HEK293 (cell line): ENCODE measurements at regions not wholly inside any gene's neighbourhood (a gene's known extent, or its start where the extent isn't known, plus 50 kb on each side); places are given as distances from the start of the nearest gene placed in this dataset.

ENCODE experiments used
- CTCF ChIA-PET: fragments of 350-600 bp; formaldehyde crosslinking; extraction: SDS; loops from one replicate; lab custom pipeline; 2021; ENCODE audit warnings: antibody characterized with exemption; lab: Yijun Ruan, JAX
- POLR2A ChIA-PET: fragments of 300-600 bp; formaldehyde crosslinking; extraction: SDS; loops from one replicate; lab custom pipeline; 2020; ENCODE audit warnings: antibody characterized with exemption, inconsistent platforms; lab: Yijun Ruan, JAX
- H3K27ac ChIP-seq: fragments of 200-500 bp; sonication (Bioruptor generic); 2 replicates; pipeline ENCODE4 v1.5.1; 2014; ENCODE audit warnings: low read depth, low read length, control low read depth, inconsistent platforms; ENCODE audit errors: extremely low read depth
- H3K36me3 ChIP-seq, 2 experiments: fragments of 200-500 bp in 1 of 2; sonication (Bioruptor generic) in 1 of 2; 1 replicate in 1 of 2; 2 replicates in 1 of 2; pipeline ENCODE4 v1.5.1; 2014 to 2017; ENCODE audit warnings: inconsistent platforms in 2 of 2, low read length in 2 of 2; ENCODE audit not compliant: control insufficient read depth in 2 of 2, insufficient read depth in 1 of 2
- H3K4me1 ChIP-seq: fragments of 200-500 bp; sonication (Bioruptor generic); 2 replicates; pipeline ENCODE4 v1.5.1; 2014; ENCODE audit warnings: mild to moderate bottlenecking, low read length, inconsistent platforms; ENCODE audit not compliant: control insufficient read depth, insufficient read depth
- H3K4me3 ChIP-seq: 2 replicates; pipeline ENCODE4 v1.5.1; 2011; ENCODE audit warnings: low read depth, mild to moderate bottlenecking, control low read depth, low read length, moderate library complexity
- H3K9me3 ChIP-seq: fragments of 200-500 bp; sonication (Bioruptor generic); 2 replicates; pipeline ENCODE4 v1.5.1; 2014; ENCODE audit warnings: low read depth, low read length, inconsistent platforms; ENCODE audit not compliant: control insufficient read depth, insufficient read depth
- GLIS1 ChIP-seq: fragments of 450-650 bp; formaldehyde crosslinking; IDR thresholded peaks from 2 replicates; pipeline ENCODE4 v1.5.1; 2016; ENCODE audit warnings: missing biosample characterization, missing genetic modification characterization
- GLIS2 ChIP-seq: fragments of 450-650 bp; formaldehyde crosslinking; IDR thresholded peaks from 2 replicates; pipeline ENCODE4 v1.5.1; 2016; ENCODE audit warnings: missing biosample characterization, missing genetic modification characterization
- KLF9 ChIP-seq: fragments of 450-650 bp; formaldehyde crosslinking; IDR thresholded peaks from 2 replicates; pipeline ENCODE4 v1.5.1; 2016; ENCODE audit warnings: missing biosample characterization, missing genetic modification characterization, low read depth
- SP7 ChIP-seq: fragments of 450-650 bp; formaldehyde crosslinking; IDR thresholded peaks from 2 replicates; pipeline ENCODE4 v1.5.1; 2016; ENCODE audit warnings: missing biosample characterization, missing genetic modification characterization
- ZBTB17 ChIP-seq: fragments of 450-650 bp; formaldehyde crosslinking; IDR thresholded peaks from 2 replicates; pipeline ENCODE4 v1.5.1; 2016; ENCODE audit warnings: missing biosample characterization, missing genetic modification characterization
- ZBTB20 ChIP-seq: fragments of 450-650 bp; formaldehyde crosslinking; IDR thresholded peaks from 2 replicates; pipeline ENCODE4 v1.5.1; 2016; ENCODE audit warnings: missing biosample characterization, missing genetic modification characterization
- ZBTB48 ChIP-seq: fragments of 450-650 bp; formaldehyde crosslinking; IDR thresholded peaks from 2 replicates; pipeline ENCODE4 v1.5.1; 2016; ENCODE audit warnings: missing biosample characterization, missing genetic modification characterization
- ZBTB8A ChIP-seq: fragments of 450-650 bp; formaldehyde crosslinking; IDR thresholded peaks from 2 replicates; pipeline ENCODE4 v1.5.1; 2016; ENCODE audit warnings: missing biosample characterization, missing genetic modification characterization
- ZEB2 ChIP-seq: fragments of 450-650 bp; formaldehyde crosslinking; IDR thresholded peaks from 2 replicates; pipeline ENCODE4 v1.5.1; 2016; ENCODE audit warnings: missing biosample characterization, missing genetic modification characterization
- ZFHX2 ChIP-seq: fragments of 450-650 bp; formaldehyde crosslinking; conservative IDR thresholded peaks from 2 replicates; pipeline ENCODE4 v1.5.1; 2016; ENCODE audit warnings: missing biosample characterization, missing genetic modification characterization
- ZIC2 ChIP-seq: fragments of 450-650 bp; formaldehyde crosslinking; IDR thresholded peaks from 2 replicates; pipeline ENCODE4 v1.5.1; 2016; ENCODE audit warnings: missing biosample characterization, missing genetic modification characterization
- ZNF274 ChIP-seq, 2 experiments: fragments of 200-500 bp in 1 of 2; fragments of 450-650 bp in 1 of 2; sonication (Bioruptor generic) in 1 of 2; formaldehyde crosslinking in 1 of 2; IDR thresholded peaks; 2 replicates each; pipeline versions ENCODE4 v1.5.1 to v1.6.1; 2014 to 2016; ENCODE audit warnings: borderline replicate concordance in 1 of 2, inconsistent platforms in 1 of 2, low read length in 1 of 2, missing biosample characterization in 1 of 2, missing genetic modification characterization in 1 of 2
- ZNF391 ChIP-seq: fragments of 450-650 bp; formaldehyde crosslinking; IDR thresholded peaks from 2 replicates; pipeline ENCODE4 v1.5.1; 2016; ENCODE audit warnings: low read depth, missing biosample characterization, missing genetic modification characterization, borderline replicate concordance
- ZNF423 ChIP-seq: fragments of 450-650 bp; formaldehyde crosslinking; IDR thresholded peaks from 2 replicates; pipeline ENCODE4 v1.5.1; 2016; ENCODE audit warnings: missing biosample characterization, missing genetic modification characterization
- ZNF501 ChIP-seq: fragments of 450-650 bp; formaldehyde crosslinking; IDR thresholded peaks from 2 replicates; pipeline ENCODE4 v1.5.1; 2016; ENCODE audit warnings: missing biosample characterization, missing genetic modification characterization
- ZNF555 ChIP-seq: fragments of 450-650 bp; formaldehyde crosslinking; conservative IDR thresholded peaks from 2 replicates; pipeline ENCODE4 v1.5.1; 2017; ENCODE audit warnings: missing biosample characterization, mild to moderate bottlenecking, missing genetic modification characterization, inconsistent platforms
- ZNF624 ChIP-seq: fragments of 450-650 bp; formaldehyde crosslinking; IDR thresholded peaks from 2 replicates; pipeline ENCODE4 v1.5.1; 2017; ENCODE audit warnings: missing biosample characterization, missing genetic modification characterization
- TF ChIP-seq, protein P1 (sequence below): fragments of 450-650 bp; formaldehyde crosslinking; conservative IDR thresholded peaks from 2 replicates; pipeline ENCODE4 v1.5.1; 2016; ENCODE audit warnings: low read depth, missing biosample characterization, missing genetic modification characterization
- TF ChIP-seq, protein P2 (sequence below): fragments of 450-650 bp; formaldehyde crosslinking; IDR thresholded peaks from 2 replicates; pipeline ENCODE4 v1.5.1; 2016; ENCODE audit warnings: missing biosample characterization, missing genetic modification characterization
- TF ChIP-seq, protein P3 (sequence below): fragments of 450-650 bp; formaldehyde crosslinking; IDR thresholded peaks from 2 replicates; pipeline ENCODE4 v1.5.1; 2016; ENCODE audit warnings: missing biosample characterization, missing genetic modification characterization
- TF ChIP-seq, protein P4 (sequence below): fragments of 450-650 bp; formaldehyde crosslinking; IDR thresholded peaks from 2 replicates; pipeline ENCODE4 v1.5.1; 2016; ENCODE audit warnings: missing biosample characterization, missing genetic modification characterization

DNA sequence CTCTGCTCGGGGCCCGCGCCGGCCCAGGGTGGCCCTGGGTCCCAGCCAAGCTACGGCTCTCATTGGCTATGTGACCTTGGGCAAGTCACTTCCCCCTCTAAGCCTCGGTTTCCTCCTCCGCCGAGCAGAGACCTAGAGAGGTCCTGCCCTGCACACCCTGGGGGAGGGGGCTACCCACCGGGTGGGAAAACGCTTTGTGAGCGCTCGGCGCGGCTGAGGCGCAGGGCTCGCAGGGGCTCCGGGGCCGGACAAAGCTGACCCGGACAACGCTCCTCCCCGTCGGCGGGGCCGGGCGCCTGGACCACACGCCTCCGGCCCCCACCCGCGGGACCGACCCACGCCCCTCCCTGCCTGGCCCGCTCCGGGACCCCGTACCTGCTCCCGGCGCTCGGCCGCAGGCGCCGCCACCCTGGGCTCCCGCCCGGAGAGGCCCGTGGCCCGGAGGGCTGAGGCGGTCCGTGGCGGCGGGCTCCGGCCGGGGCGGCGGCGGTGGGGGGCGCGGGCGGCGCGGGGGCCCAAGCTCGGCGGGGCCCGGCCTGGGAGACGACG lies 85.7 kb upstream of the MELK start (continued):
- TF ChIP-seq ZNF391 (no peak), SP7 (tag by site-specific recombination) (peak; percentile 30), ZFHX2 (tag by site-specific recombination) (0 out of 2 replicates have a peak, but pooled peaks have one; percentile 13)
- TF ChIP-seq, protein P1, sequence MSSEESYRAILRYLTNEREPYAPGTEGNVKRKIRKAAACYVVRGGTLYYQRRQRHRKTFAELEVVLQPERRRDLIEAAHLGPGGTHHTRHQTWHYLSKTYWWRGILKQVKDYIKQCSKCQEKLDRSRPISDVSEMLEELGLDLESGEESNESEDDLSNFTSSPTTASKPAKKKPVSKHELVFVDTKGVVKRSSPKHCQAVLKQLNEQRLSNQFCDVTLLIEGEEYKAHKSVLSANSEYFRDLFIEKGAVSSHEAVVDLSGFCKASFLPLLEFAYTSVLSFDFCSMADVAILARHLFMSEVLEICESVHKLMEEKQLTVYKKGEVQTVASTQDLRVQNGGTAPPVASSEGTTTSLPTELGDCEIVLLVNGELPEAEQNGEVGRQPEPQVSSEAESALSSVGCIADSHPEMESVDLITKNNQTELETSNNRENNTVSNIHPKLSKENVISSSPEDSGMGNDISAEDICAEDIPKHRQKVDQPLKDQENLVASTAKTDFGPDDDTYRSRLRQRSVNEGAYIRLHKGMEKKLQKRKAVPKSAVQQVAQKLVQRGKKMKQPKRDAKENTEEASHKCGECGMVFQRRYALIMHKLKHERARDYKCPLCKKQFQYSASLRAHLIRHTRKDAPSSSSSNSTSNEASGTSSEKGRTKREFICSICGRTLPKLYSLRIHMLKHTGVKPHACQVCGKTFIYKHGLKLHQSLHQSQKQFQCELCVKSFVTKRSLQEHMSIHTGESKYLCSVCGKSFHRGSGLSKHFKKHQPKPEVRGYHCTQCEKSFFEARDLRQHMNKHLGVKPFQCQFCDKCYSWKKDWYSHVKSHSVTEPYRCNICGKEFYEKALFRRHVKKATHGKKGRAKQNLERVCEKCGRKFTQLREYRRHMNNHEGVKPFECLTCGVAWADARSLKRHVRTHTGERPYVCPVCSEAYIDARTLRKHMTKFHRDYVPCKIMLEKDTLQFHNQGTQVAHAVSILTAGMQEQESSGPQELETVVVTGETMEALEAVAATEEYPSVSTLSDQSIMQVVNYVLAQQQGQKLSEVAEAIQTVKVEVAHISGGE (tag by site-specific recombination): no peak

DNA sequence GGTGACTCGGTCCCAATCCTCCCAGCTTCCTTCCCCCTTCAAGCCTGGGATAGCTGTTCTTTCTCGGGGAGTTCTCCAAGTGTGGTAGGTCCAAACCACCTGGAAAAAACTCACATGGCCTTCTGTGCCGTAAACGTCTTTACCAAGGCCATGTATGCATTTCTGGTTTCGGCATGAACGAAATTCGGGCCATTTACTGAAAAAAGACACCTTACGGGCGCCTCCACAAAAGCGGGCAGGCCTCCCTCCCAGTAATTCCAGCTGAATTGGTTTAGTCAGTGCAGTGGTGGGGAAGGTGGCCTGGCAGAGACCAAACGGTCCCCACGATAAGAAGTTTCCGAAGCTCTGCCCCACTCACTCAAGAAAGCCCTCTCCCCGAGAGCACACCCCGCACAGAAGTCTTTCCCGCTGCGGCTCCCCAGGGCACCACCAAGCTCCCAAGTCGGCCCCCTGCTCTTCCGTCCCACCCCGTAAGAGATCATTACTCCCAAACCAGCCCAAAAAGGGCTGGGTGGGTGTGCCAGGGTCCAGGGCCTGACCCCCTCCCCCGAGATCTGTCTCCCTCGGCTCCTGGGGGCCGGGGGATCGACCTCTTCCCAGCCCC lies 86.3 kb upstream of the MELK start:
- ChIA-PET POLR2A (interaction anchor here (0.8 to 1.6 kb wide), 4 partner anchors 14 to 1407 kb away, joined by 3 read pairs; partner anchors contain the start of gene FANCG), CTCF (interaction anchor here (1.8 to 1.9 kb wide), 2 partner anchors 69 to 79 kb away, joined by 4 to 13 read pairs; no protein-coding TSS in a partner anchor)
- peak overlapping the region; percentile 91 for H3K4me3 ChIP-seq
- 0 out of 2 replicates have a peak, but pooled peaks have one; percentile 35 for TF ChIP-seq ZNF423 (tag by site-specific recombination)
- TF ChIP-seq ZBTB17 (tag by site-specific recombination): 0 out of 2 replicates have a peak, but pooled peaks have one; percentile 27
- TF ChIP-seq ZNF555 (tag by site-specific recombination): no peak
- TF ChIP-seq, protein P2, sequence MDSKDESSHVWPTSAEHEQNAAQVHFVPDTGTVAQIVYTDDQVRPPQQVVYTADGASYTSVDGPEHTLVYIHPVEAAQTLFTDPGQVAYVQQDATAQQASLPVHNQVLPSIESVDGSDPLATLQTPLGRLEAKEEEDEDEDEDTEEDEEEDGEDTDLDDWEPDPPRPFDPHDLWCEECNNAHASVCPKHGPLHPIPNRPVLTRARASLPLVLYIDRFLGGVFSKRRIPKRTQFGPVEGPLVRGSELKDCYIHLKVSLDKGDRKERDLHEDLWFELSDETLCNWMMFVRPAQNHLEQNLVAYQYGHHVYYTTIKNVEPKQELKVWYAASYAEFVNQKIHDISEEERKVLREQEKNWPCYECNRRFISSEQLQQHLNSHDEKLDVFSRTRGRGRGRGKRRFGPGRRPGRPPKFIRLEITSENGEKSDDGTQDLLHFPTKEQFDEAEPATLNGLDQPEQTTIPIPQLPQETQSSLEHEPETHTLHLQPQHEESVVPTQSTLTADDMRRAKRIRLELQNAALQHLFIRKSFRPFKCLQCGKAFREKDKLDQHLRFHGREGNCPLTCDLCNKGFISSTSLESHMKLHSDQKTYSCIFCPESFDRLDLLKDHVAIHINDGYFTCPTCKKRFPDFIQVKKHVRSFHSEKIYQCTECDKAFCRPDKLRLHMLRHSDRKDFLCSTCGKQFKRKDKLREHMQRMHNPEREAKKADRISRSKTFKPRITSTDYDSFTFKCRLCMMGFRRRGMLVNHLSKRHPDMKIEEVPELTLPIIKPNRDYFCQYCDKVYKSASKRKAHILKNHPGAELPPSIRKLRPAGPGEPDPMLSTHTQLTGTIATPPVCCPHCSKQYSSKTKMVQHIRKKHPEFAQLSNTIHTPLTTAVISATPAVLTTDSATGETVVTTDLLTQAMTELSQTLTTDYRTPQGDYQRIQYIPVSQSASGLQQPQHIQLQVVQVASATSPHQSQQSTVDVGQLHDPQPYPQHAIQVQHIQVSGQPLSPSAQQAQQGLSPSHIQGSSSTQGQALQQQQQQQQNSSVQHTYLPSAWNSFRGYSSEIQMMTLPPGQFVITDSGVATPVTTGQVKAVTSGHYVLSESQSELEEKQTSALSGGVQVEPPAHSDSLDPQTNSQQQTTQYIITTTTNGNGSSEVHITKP (tag by site-specific recombination): peak; percentile 92
- TF ChIP-seq ZBTB20 (tag by site-specific recombination): peak; percentile 53; the same call in 1 of the 2 replicates
- TF ChIP-seq ZNF624 (tag by site-specific recombination): no peak
- TF ChIP-seq ZEB2 (tag by site-specific recombination): 0 out of 2 replicates have a peak, but pooled peaks have one; percentile 36
- TF ChIP-seq ZBTB8A: peak; percentile 50; the same call in 1 of the 2 replicates
- TF ChIP-seq GLIS1: peak; percentile 30
- 0 out of 2 replicates have a peak, but pooled peaks have one; percentile 16 for TF ChIP-seq KLF9 (tag by site-specific recombination)
- peak; percentile 53 for TF ChIP-seq ZIC2 (tag by site-specific recombination)
- TF ChIP-seq, protein P3, sequence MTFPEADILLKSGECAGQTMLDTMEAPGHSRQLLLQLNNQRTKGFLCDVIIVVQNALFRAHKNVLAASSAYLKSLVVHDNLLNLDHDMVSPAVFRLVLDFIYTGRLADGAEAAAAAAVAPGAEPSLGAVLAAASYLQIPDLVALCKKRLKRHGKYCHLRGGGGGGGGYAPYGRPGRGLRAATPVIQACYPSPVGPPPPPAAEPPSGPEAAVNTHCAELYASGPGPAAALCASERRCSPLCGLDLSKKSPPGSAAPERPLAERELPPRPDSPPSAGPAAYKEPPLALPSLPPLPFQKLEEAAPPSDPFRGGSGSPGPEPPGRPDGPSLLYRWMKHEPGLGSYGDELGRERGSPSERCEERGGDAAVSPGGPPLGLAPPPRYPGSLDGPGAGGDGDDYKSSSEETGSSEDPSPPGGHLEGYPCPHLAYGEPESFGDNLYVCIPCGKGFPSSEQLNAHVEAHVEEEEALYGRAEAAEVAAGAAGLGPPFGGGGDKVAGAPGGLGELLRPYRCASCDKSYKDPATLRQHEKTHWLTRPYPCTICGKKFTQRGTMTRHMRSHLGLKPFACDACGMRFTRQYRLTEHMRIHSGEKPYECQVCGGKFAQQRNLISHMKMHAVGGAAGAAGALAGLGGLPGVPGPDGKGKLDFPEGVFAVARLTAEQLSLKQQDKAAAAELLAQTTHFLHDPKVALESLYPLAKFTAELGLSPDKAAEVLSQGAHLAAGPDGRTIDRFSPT: no peak
- TF ChIP-seq ZNF274 (IDR thresholded peaks at IDR 0.05; ENCODE audit: low read length): no peak
- no peak for TF ChIP-seq ZNF274 (tag by site-specific recombination; IDR thresholded peaks at IDR 0.05; ENCODE audit: borderline replicate concordance)
- 0 out of 2 replicates have a peak, but pooled peaks have one; percentile 1 for TF ChIP-seq ZBTB48 (tag by site-specific recombination)
- TF ChIP-seq ZNF501 (tag by site-specific recombination): 0 out of 2 replicates have a peak, but pooled peaks have one; percentile 10
- TF ChIP-seq, protein P4, sequence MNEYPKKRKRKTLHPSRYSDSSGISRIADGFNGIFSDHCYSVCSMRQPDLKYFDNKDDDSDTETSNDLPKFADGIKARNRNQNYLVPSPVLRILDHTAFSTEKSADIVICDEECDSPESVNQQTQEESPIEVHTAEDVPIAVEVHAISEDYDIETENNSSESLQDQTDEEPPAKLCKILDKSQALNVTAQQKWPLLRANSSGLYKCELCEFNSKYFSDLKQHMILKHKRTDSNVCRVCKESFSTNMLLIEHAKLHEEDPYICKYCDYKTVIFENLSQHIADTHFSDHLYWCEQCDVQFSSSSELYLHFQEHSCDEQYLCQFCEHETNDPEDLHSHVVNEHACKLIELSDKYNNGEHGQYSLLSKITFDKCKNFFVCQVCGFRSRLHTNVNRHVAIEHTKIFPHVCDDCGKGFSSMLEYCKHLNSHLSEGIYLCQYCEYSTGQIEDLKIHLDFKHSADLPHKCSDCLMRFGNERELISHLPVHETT (tag by site-specific recombination): no peak
- TF ChIP-seq GLIS2: peak; percentile 88; the same call in 1 of the 2 replicates
- TF ChIP-seq, all 188 proteins: peak for 12
- H3K27ac ChIP-seq: peak overlapping the region; percentile 46; the same call in 1 of the 2 replicates
- peaks cover 0 to 4% of the 10 kb centered on the region in 2 experiments; a peak in 1 of 3 replicates for H3K36me3 ChIP-seq
- peaks cover 8% of the 10 kb centered on the region for H3K4me1 ChIP-seq
- H3K9me3 ChIP-seq: no peaks in the 10 kb centered on the region
